ENCODE measurements at regions not wholly inside any gene's neighbourhood (a gene's known extent, or its start where the extent isn't known, plus 50 kb on each side); places are given as distances from the start of the nearest gene placed in this dataset.

DNA sequence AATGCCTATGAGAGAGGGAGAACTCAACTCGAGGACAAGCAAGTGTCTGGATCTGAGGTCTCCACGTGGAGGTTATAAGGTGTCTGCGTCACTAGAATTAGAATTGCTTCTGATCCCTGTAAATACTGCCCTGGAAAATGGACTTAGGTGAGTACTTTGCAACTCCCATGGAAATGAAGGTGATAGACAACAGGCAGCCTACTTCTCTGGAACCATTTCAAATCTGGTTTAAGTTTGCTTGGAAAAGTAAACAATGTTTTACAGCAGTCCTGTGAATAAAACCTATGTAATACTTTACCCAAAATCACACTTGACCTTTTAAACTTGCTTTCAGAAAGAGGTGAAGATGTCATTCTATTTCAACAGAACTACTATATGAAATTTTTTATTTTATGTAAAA lies 70.1 kb upstream of the TENT5A start:
- no peaks in the 10 kb centered on the region for H3K9me3 ChIP-seq (ENCODE audit: control insufficient read depth, insufficient read depth, low read length)
- H3K36me3 ChIP-seq (ENCODE audit: control insufficient read depth, insufficient read depth, low read length): no peaks in the 10 kb centered on the region
- H3K27me3 ChIP-seq (ENCODE audit: control insufficient read depth, insufficient read depth, low read length): no peaks in the 10 kb centered on the region
- H3K4me3 ChIP-seq (ENCODE audit: low read depth, low read length): no peak overlapping the region
- no peaks in the 10 kb centered on the region for H3K4me1 ChIP-seq (ENCODE audit: control insufficient read depth, insufficient read depth, low read length)
- H3K27ac ChIP-seq (ENCODE audit: low read depth, low read length): no peak overlapping the region
- 91% methylated on average over 3 of the region's 3 CpGs for WGBS (ENCODE audit: insufficient coverage)
- DNase-seq (ENCODE audit: low read depth in 4 of 6, low spot score in 6 of 6): no peak

DNA sequence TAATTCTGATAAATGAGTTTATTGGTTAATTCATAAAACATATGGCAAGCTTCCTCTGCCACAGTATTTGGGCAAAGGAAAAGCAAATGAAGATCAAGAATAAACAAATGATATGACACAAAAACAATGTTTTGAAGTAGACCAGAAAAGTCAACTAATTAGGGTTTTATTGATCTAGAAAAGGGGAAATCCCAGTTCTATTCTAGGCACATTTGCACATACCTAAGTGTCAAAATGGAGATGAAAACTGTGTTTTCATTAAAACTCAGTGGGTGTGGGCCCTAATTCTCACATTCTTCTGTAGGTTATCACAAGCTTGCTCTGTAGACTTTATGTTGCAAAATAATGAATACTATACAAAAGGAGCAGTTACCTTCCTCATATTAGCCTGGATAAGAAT lies 69.0 kb upstream of the TENT5A start:
- no peak for DNase-seq (ENCODE audit: low read depth in 4 of 6, low spot score in 6 of 6)
- H3K27ac ChIP-seq (ENCODE audit: low read depth, low read length): no peak overlapping the region
- H3K27me3 ChIP-seq (ENCODE audit: control insufficient read depth, insufficient read depth, low read length): no peaks in the 10 kb centered on the region
- no peaks in the 10 kb centered on the region for H3K9me3 ChIP-seq (ENCODE audit: control insufficient read depth, insufficient read depth, low read length)
- H3K4me3 ChIP-seq (ENCODE audit: low read depth, low read length): no peak overlapping the region
- H3K4me1 ChIP-seq (ENCODE audit: control insufficient read depth, insufficient read depth, low read length): no peaks in the 10 kb centered on the region
- H3K36me3 ChIP-seq (ENCODE audit: control insufficient read depth, insufficient read depth, low read length): no peaks in the 10 kb centered on the region

DNA sequence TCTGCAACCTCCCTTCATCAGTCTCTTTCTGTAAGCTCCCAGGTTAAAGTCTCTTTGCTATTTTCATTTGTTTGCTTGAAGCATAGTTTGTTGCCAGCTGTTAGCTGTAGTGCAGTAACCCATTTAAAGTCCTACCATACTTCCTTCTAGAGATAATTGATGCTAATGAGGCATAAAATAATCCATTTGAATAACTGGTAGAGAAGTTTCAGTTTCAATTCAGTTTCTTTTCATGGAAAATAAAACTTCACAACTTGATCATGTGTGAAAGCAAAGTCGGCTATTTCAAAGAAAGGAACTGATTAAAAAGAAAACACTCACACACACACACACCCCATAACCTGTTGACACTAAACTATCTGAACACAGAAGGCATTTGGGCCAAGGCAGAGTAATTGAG lies 68.5 kb upstream of the TENT5A start:
- Histone ChIP-seq H3K27ac (ENCODE audit: low read depth, low read length) (no peak overlapping the region), H3K36me3 (ENCODE audit: control insufficient read depth, insufficient read depth, low read length) (no peaks in the 10 kb centered on the region), H3K9me3 (ENCODE audit: control insufficient read depth, insufficient read depth, low read length) (no peaks in the 10 kb centered on the region), H3K4me1 (ENCODE audit: control insufficient read depth, insufficient read depth, low read length) (no peaks in the 10 kb centered on the region), H3K4me3 (ENCODE audit: low read depth, low read length) (no peak overlapping the region), H3K27me3 (ENCODE audit: control insufficient read depth, insufficient read depth, low read length) (no peaks in the 10 kb centered on the region)
- peak in 1 of 6 donors; percentile 58 for DNase-seq (ENCODE audit: low read depth in 4 of 6, low spot score in 6 of 6)
- no CpG with 5 or more reads among the region's 1 CpG for WGBS (ENCODE audit: insufficient coverage)

DNA sequence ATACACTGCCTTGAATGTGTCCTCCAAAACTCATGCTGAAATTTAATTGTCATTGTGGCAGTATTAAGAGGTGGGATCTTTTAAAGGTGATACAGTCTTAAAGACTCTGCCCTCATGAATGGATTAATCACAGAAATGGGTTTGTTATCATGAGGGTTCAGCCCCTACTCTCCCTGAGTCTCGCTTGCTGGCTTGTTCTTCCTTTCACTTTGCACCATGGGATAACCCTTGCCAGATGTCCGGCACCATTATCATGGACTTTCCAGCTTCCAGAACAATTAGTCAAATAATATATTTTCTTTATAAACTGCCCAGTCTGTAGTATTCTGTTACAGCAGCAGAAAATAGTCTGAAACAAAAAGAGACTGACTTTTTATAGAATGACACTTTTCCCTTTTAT lies 67.9 kb upstream of the TENT5A start:
- no peaks in the 10 kb centered on the region for H3K4me1 ChIP-seq (ENCODE audit: control insufficient read depth, insufficient read depth, low read length)
- no peaks in the 10 kb centered on the region for H3K9me3 ChIP-seq (ENCODE audit: control insufficient read depth, insufficient read depth, low read length)
- no CpG with 5 or more reads among the region's 2 CpGs for WGBS (ENCODE audit: insufficient coverage)
- no peaks in the 10 kb centered on the region for H3K36me3 ChIP-seq (ENCODE audit: control insufficient read depth, insufficient read depth, low read length)
- no peak overlapping the region for H3K27ac ChIP-seq (ENCODE audit: low read depth, low read length)
- H3K27me3 ChIP-seq (ENCODE audit: control insufficient read depth, insufficient read depth, low read length): no peaks in the 10 kb centered on the region
- DNase-seq (ENCODE audit: low read depth in 4 of 6, low spot score in 6 of 6): no peak
- H3K4me3 ChIP-seq (ENCODE audit: low read depth, low read length): no peak overlapping the region

DNA sequence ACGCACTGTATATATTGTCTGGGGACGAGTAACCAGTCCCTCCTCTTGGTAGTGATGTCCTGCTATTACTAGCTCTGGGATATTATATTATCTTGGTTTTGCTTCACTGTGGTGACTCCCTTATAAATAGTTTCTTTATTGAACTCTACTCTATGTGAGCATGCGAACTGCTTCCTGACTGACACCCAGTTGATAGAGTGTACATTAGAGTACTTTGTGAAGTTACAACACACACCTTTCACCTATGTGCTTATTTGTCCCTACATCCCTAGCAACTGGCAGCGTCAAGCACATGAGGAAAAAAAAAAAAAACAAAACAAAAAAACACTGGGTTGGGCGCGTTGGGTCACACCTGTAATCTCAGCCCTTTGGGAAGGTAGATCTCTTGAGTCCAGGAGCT lies 67.3 kb upstream of the TENT5A start:
- no peak for DNase-seq (ENCODE audit: low read depth in 4 of 6, low spot score in 6 of 6)
- Histone ChIP-seq H3K27ac (ENCODE audit: low read depth, low read length) (no peak overlapping the region), H3K4me3 (ENCODE audit: low read depth, low read length) (no peak overlapping the region), H3K27me3 (ENCODE audit: control insufficient read depth, insufficient read depth, low read length) (no peaks in the 10 kb centered on the region), H3K36me3 (ENCODE audit: control insufficient read depth, insufficient read depth, low read length) (no peaks in the 10 kb centered on the region), H3K9me3 (ENCODE audit: control insufficient read depth, insufficient read depth, low read length) (no peaks in the 10 kb centered on the region), H3K4me1 (ENCODE audit: control insufficient read depth, insufficient read depth, low read length) (no peaks in the 10 kb centered on the region)
- WGBS (ENCODE audit: insufficient coverage): no CpG with 5 or more reads among the region's 6 CpGs

- no peaks in the 10 kb centered on the region for H3K9me3 ChIP-seq (ENCODE audit: control insufficient read depth, insufficient read depth, low read length)
- H3K27me3 ChIP-seq (ENCODE audit: control insufficient read depth, insufficient read depth, low read length): no peaks in the 10 kb centered on the region
- H3K4me3 ChIP-seq (ENCODE audit: low read depth, low read length): no peak overlapping the region
- 90% methylated on average over 2 of the region's 2 CpGs for WGBS (ENCODE audit: insufficient coverage)
- H3K27ac ChIP-seq (ENCODE audit: low read depth, low read length): no peak overlapping the region
- no peak for DNase-seq (ENCODE audit: low read depth in 4 of 6, low spot score in 6 of 6)
- H3K36me3 ChIP-seq (ENCODE audit: control insufficient read depth, insufficient read depth, low read length): no peaks in the 10 kb centered on the region
- no peaks in the 10 kb centered on the region for H3K4me1 ChIP-seq (ENCODE audit: control insufficient read depth, insufficient read depth, low read length)
Observed at GRCh38 chr6:81818901-81819361, 66.5 kb upstream of the TENT5A start.

DNA sequence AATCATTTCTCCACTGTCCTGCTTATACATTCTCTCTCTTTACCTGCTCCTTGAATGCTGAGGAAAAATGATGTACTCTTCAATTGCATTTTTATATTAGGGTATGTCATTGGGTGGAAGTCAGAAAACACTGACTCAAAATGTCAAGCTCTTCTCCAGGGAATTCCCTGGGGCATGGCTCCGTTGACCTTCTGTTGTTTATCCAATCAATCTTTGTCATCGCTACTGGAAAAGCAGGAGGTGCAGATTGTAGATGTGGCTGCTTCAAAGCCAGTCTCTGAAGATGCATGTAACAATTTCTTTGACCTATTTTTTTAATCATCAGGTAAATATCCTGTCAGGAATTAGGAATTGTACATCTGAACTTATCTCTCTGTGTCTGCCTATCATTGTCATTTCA lies 63.9 kb upstream of the TENT5A start:
- Histone ChIP-seq H3K36me3 (ENCODE audit: control insufficient read depth, insufficient read depth, low read length) (no peaks in the 10 kb centered on the region), H3K27me3 (ENCODE audit: control insufficient read depth, insufficient read depth, low read length) (no peaks in the 10 kb centered on the region), H3K4me1 (ENCODE audit: control insufficient read depth, insufficient read depth, low read length) (no peaks in the 10 kb centered on the region), H3K9me3 (ENCODE audit: control insufficient read depth, insufficient read depth, low read length) (no peaks in the 10 kb centered on the region), H3K4me3 (ENCODE audit: low read depth, low read length) (no peak overlapping the region), H3K27ac (ENCODE audit: low read depth, low read length) (no peak overlapping the region)
- no peak for DNase-seq (ENCODE audit: low read depth in 4 of 6, low spot score in 6 of 6)
- 60% methylated on average over 1 of the region's 2 CpGs for WGBS (ENCODE audit: insufficient coverage)

DNA sequence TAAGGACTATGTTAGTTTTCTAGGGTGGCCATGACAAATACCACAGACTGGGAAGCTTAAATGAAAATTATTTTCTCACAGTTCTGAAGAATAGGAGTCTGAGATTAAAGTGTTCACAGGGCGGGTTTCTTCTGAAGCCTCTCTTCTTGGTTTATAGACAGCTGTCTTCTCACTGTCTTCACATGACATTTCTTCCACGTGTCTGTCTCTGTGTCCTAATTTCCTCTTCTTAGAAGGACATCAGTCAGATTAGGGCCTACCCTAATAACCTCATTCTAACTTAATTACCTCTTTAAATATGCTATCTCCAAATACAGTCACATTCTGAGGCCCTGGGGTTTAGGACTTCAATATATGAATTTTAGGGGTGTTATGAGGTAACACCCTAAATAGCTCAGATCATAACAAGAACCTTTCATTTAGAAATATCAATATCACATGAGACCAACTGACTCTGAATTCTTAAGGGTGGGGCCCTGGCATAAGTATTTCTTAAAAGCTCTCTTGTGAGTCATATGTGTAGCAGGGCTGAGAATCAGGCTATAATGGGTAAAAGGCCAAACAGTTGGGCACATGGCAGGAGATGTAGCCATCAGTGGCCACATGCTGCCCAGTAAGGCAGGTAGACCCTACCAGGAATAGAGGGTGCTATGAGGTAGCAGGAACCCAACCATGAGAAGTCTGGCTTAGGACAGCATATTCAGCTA lies 62.0 kb upstream of the TENT5A start:
- Histone ChIP-seq H3K27me3 (ENCODE audit: control insufficient read depth, insufficient read depth, low read length) (no peaks in the 10 kb centered on the region), H3K4me1 (ENCODE audit: control insufficient read depth, insufficient read depth, low read length) (no peaks in the 10 kb centered on the region), H3K27ac (ENCODE audit: low read depth, low read length) (no peak overlapping the region), H3K9me3 (ENCODE audit: control insufficient read depth, insufficient read depth, low read length) (no peaks in the 10 kb centered on the region), H3K4me3 (ENCODE audit: low read depth, low read length) (no peak overlapping the region), H3K36me3 (ENCODE audit: control insufficient read depth, insufficient read depth, low read length) (no peaks in the 10 kb centered on the region)
- DNase-seq (ENCODE audit: low read depth in 4 of 6, low spot score in 6 of 6): no peak
- no CpG with 5 or more reads among the region's 2 CpGs for WGBS (ENCODE audit: insufficient coverage)

- H3K4me3 ChIP-seq (ENCODE audit: low read depth, low read length): no peak overlapping the region
- H3K4me1 ChIP-seq (ENCODE audit: control insufficient read depth, insufficient read depth, low read length): no peaks in the 10 kb centered on the region
- H3K9me3 ChIP-seq (ENCODE audit: control insufficient read depth, insufficient read depth, low read length): no peaks in the 10 kb centered on the region
- no peaks in the 10 kb centered on the region for H3K36me3 ChIP-seq (ENCODE audit: control insufficient read depth, insufficient read depth, low read length)
- no peak for DNase-seq (ENCODE audit: low read depth in 4 of 6, low spot score in 6 of 6)
- H3K27me3 ChIP-seq (ENCODE audit: control insufficient read depth, insufficient read depth, low read length): no peaks in the 10 kb centered on the region
- H3K27ac ChIP-seq (ENCODE audit: low read depth, low read length): no peak overlapping the region
Observed at GRCh38 chr6:81813305-81813704, 60.8 kb upstream of the TENT5A start.

DNA sequence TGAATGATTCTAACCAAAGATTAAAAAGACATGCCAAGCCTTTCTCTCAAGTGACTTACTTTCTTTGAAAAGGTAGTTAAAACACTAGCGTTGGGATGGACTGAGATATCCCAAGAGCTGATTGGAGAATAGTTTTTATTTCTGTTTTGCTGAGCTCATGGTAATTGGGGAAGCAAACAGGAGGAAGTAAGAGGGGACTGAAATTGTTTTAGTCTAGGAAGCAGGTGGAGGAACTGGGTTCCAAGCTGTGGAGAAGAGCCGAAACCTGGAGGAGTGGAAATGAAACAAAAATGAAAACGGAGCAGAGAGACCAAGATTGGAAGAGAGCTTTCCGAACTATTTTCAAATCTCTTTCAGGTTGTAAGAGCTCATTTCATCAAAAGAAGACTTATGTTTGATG lies 59.9 kb upstream of the TENT5A start:
- no peaks in the 10 kb centered on the region for H3K9me3 ChIP-seq (ENCODE audit: control insufficient read depth, insufficient read depth, low read length)
- DNase-seq (ENCODE audit: low read depth in 4 of 6, low spot score in 6 of 6): no peak
- WGBS (ENCODE audit: insufficient coverage): 73% methylated on average over 2 of the region's 4 CpGs

More for the DNA sequence above, 59.9 kb upstream of the TENT5A start:
- Histone ChIP-seq H3K4me1 (ENCODE audit: control insufficient read depth, insufficient read depth, low read length) (no peaks in the 10 kb centered on the region), H3K27me3 (ENCODE audit: control insufficient read depth, insufficient read depth, low read length) (no peaks in the 10 kb centered on the region), H3K36me3 (ENCODE audit: control insufficient read depth, insufficient read depth, low read length) (no peaks in the 10 kb centered on the region), H3K4me3 (ENCODE audit: low read depth, low read length) (no peak overlapping the region), H3K27ac (ENCODE audit: low read depth, low read length) (no peak overlapping the region)

Measured in spinal cord (tissue), 9 donors.